Activated T-cell treated with anti-CD3 and anti-CD28 coated beads, Interleukin-2, amount 50 U/mL, for 48 hours (primary cell): ENCODE measurements at regions not wholly inside any gene's neighbourhood (a gene's known extent, or its start where the extent isn't known, plus 50 kb on each side); places are given as distances from the start of the nearest gene placed in this dataset.
"Not testable (repeated sequence)": the region's sequence is repeated elsewhere in the genome, so short reads cannot be mapped to it uniquely, and the experiment has no call there.

Experiments used
- DNase-seq, 2 experiments: peaks; one replicate each; pipeline ENCODE4 v3.0.0-alpha.2; 2020

- DNase-seq, result no peak
Observed at GRCh38 chr11:81870066-81870412, 863.6 kb downstream of the FAM181B start.

- DNase-seq, result peak; percentile 77 to 78
Observed at GRCh38 chr11:81869351-81870065, 864.2 kb downstream of the FAM181B start.

- DNase-seq, result no peak
Observed at GRCh38 chr11:81866896-81867295, 866.8 kb downstream of the FAM181B start.

- DNase-seq, result no peak
Observed at GRCh38 chr11:81857386-81857785, 876.3 kb downstream of the FAM181B start.

GRCh38 chr11:81853791-81854190, 879.9 kb downstream of the FAM181B start:
- DNase-seq, result no peak

GRCh38 chr11:81852896-81853295, 880.8 kb downstream of the FAM181B start:
- DNase-seq, result no peak

GRCh38 chr11:81840380-81840779, 893.3 kb downstream of the FAM181B start:
- no peak for DNase-seq

GRCh38 chr11:81839976-81840375, 893.7 kb downstream of the FAM181B start:
- DNase-seq, result no peak

GRCh38 chr11:81839016-81839415, 894.6 kb downstream of the FAM181B start:
- DNase-seq, result no peak

- no peak for DNase-seq
Observed at GRCh38 chr11:81829976-81830375, 903.7 kb downstream of the FAM181B start.

- no peak for DNase-seq
Observed at GRCh38 chr11:81825346-81825745, 908.3 kb downstream of the FAM181B start.

GRCh38 chr11:81819462-81819861, 914.2 kb downstream of the FAM181B start:
- no peak for DNase-seq

- no peak for DNase-seq
Observed at GRCh38 chr11:81804858-81805257, 928.8 kb downstream of the FAM181B start.

- no peak for DNase-seq
Observed at GRCh38 chr11:81802591-81802990, 931.1 kb downstream of the FAM181B start.

GRCh38 chr11:81792416-81792815, 941.2 kb downstream of the FAM181B start:
- DNase-seq, result no peak

- DNase-seq, result no peak
Observed at GRCh38 chr11:81787584-81788049, 946.0 kb downstream of the FAM181B start.

- DNase-seq, result no peak
Observed at GRCh38 chr11:81772166-81772565, 961.5 kb downstream of the FAM181B start.

- not testable (repeated sequence) for DNase-seq
Observed at GRCh38 chr11:81769906-81770305, 963.8 kb downstream of the FAM181B start.

GRCh38 chr11:81756864-81757595, 976.6 kb downstream of the FAM181B start:
- no peak for DNase-seq

- no peak for DNase-seq
Observed at GRCh38 chr11:81749245-81749644, 984.4 kb downstream of the FAM181B start.

GRCh38 chr11:81744336-81745116, 989.1 kb downstream of the FAM181B start:
- no peak for DNase-seq

- no peak for DNase-seq
Observed at GRCh38 chr11:81725701-81726100, 1008.0 kb downstream of the FAM181B start.

- no peak for DNase-seq
Observed at GRCh38 chr11:81717695-81718094, 1016.0 kb downstream of the FAM181B start.

GRCh38 chr11:81707881-81708280, 1025.8 kb downstream of the FAM181B start:
- no peak for DNase-seq
